GM18867 (cell line): ENCODE measurements at regions not wholly inside any gene's neighbourhood (a gene's known extent, or its start where the extent isn't known, plus 50 kb on each side); places are given as distances from the start of the nearest gene placed in this dataset.

Source experiments
- ATAC-seq: cut with Tn5 transposase; IDR thresholded peaks from one replicate; pipeline ENCODE4 v1.9.1; 2021; ENCODE audit warnings: mild to moderate bottlenecking, moderate library complexity; ENCODE audit not compliant: unreplicated experiment

- no peak for ATAC-seq
Measured at GRCh38 chr2:129689653-129690448, 289.6 kb upstream of the RAB6C start.

- no peak for ATAC-seq
Measured at GRCh38 chr2:129695496-129695895, 284.0 kb upstream of the RAB6C start.

- ATAC-seq, result no peak
Measured at GRCh38 chr2:129698593-129698992, 280.9 kb upstream of the RAB6C start.

GRCh38 chr2:129699781-129700573 lies 279.5 kb upstream of the RAB6C start:
- ATAC-seq, result no peak

- no peak for ATAC-seq
Measured at GRCh38 chr2:129702416-129703176, 276.9 kb upstream of the RAB6C start.

- ATAC-seq, result no peak
Measured at GRCh38 chr2:129705085-129705484, 274.4 kb upstream of the RAB6C start.

GRCh38 chr2:129707800-129708199 lies 271.7 kb upstream of the RAB6C start:
- ATAC-seq, result no peak

GRCh38 chr2:129708221-129708967 lies 271.1 kb upstream of the RAB6C start:
- no peak for ATAC-seq

GRCh38 chr2:129709001-129709955 lies 270.2 kb upstream of the RAB6C start:
- ATAC-seq, result no peak

GRCh38 chr2:129709956-129710598 lies 269.4 kb upstream of the RAB6C start:
- ATAC-seq, result no peak

- no peak for ATAC-seq
Measured at GRCh38 chr2:129710670-129711495, 268.6 kb upstream of the RAB6C start.

GRCh38 chr2:129711816-129712675 lies 267.4 kb upstream of the RAB6C start:
- ATAC-seq, result no peak

GRCh38 chr2:129712676-129712985 lies 266.8 kb upstream of the RAB6C start:
- ATAC-seq, result no peak

- no peak for ATAC-seq
Measured at GRCh38 chr2:129713337-129713736, 266.1 kb upstream of the RAB6C start.

GRCh38 chr2:129716781-129717559 lies 262.5 kb upstream of the RAB6C start:
- ATAC-seq, result no peak

- no peak for ATAC-seq
Measured at GRCh38 chr2:129717560-129718130, 261.8 kb upstream of the RAB6C start.
